C4-2B (cell line): ENCODE measurements at regions not wholly inside any gene's neighbourhood (a gene's known extent, or its start where the extent isn't known, plus 50 kb on each side); places are given as distances from the start of the nearest gene placed in this dataset.

Source experiments
- ZFX ChIP-seq: fragments of 450-650 bp; IDR thresholded peaks from 2 replicates; pipeline ENCODE4 v1.6.1; 2017
- TF ChIP-seq, protein P1 (sequence below): fragments of 450-650 bp; conservative IDR thresholded peaks from 2 replicates; pipeline ENCODE4 v1.5.1; 2017; ENCODE audit warnings: mild to moderate bottlenecking

DNA sequence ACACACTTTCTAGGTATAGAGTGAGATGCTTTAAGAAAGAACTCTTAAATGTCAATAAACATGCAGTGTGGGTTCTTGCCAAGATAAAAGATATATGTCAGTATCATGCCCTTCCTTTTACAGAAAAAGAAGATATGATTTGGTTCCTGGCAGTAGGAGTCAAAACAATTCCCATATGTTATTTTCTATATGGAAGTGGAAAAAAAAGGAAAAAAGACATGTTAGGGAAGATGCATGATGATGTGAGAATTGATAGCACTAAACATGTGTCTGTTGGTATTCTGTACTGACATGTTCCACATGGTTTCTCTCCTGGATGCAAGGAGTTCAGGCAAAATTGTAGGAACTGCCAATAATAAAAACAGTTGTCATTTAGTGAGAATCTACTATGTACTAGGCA, 318.8 kb upstream of the DACH1 start:
- TF ChIP-seq, protein P1, sequence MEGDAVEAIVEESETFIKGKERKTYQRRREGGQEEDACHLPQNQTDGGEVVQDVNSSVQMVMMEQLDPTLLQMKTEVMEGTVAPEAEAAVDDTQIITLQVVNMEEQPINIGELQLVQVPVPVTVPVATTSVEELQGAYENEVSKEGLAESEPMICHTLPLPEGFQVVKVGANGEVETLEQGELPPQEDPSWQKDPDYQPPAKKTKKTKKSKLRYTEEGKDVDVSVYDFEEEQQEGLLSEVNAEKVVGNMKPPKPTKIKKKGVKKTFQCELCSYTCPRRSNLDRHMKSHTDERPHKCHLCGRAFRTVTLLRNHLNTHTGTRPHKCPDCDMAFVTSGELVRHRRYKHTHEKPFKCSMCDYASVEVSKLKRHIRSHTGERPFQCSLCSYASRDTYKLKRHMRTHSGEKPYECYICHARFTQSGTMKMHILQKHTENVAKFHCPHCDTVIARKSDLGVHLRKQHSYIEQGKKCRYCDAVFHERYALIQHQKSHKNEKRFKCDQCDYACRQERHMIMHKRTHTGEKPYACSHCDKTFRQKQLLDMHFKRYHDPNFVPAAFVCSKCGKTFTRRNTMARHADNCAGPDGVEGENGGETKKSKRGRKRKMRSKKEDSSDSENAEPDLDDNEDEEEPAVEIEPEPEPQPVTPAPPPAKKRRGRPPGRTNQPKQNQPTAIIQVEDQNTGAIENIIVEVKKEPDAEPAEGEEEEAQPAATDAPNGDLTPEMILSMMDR, result no peak
- TF ChIP-seq ZFX, result no peak
